Glutamatergic neuron (in vitro differentiated cells): ENCODE measurements at regions not wholly inside any gene's neighbourhood (a gene's known extent, or its start where the extent isn't known, plus 50 kb on each side); places are given as distances from the start of the nearest gene placed in this dataset.

Experiments used
- DNase-seq: peaks from one replicate; pipeline ENCODE4 v3.0.0; 2022
- H3K27ac Mint-ChIP-seq: one replicate; pipeline ENCODE4 v1.8.0; 2020; ENCODE audit warnings: mild to moderate bottlenecking, mixed read lengths, inconsistent platforms; ENCODE audit not compliant: unreplicated experiment
- H3K27me3 Mint-ChIP-seq: one replicate; pipeline ENCODE4 v1.8.0; 2020; ENCODE audit warnings: mild to moderate bottlenecking, moderate library complexity, mixed read lengths, inconsistent platforms; ENCODE audit not compliant: unreplicated experiment
- H3K36me3 Mint-ChIP-seq: one replicate; pipeline ENCODE4 v1.8.0; 2020; ENCODE audit warnings: mild to moderate bottlenecking, mixed read lengths, inconsistent platforms; ENCODE audit not compliant: unreplicated experiment
- H3K4me1 Mint-ChIP-seq: one replicate; pipeline ENCODE4 v1.8.0; 2020; ENCODE audit warnings: mild to moderate bottlenecking, low read depth, mixed read lengths, inconsistent platforms; ENCODE audit not compliant: unreplicated experiment
- H3K4me3 Mint-ChIP-seq: one replicate; pipeline ENCODE4 v1.8.0; 2020; ENCODE audit warnings: mild to moderate bottlenecking, mixed read lengths, inconsistent platforms; ENCODE audit not compliant: unreplicated experiment
- H3K9me3 Mint-ChIP-seq: one replicate; pipeline ENCODE4 v1.8.0; 2020; ENCODE audit warnings: mild to moderate bottlenecking, moderate library complexity, mixed read lengths, inconsistent platforms; ENCODE audit not compliant: unreplicated experiment
- CTCF ChIP-seq: fragments of 200-600 bp; sonication (generic); IDR thresholded peaks from one replicate; pipeline ENCODE4 v1.5.0; 2021; ENCODE audit not compliant: partially characterized antibody, unreplicated experiment

- Mint-ChIP-seq H3K9me3 (no peaks in the 10 kb centered on the region), H3K27me3 (no peaks in the 10 kb centered on the region), H3K4me1 (no peaks in the 10 kb centered on the region), H3K36me3 (no peaks in the 10 kb centered on the region), H3K27ac (no peak overlapping the region), H3K4me3 (no peak overlapping the region)
- TF ChIP-seq CTCF: no peak
- no peak for DNase-seq
Observed at GRCh38 chr6:137795501-137795900, 71.6 kb upstream of the TNFAIP3 start.

GRCh38 chr6:137798261-137798660 is 68.8 kb upstream of the TNFAIP3 start:
- no peak overlapping the region for H3K27ac Mint-ChIP-seq
- no peaks in the 10 kb centered on the region for H3K4me1 Mint-ChIP-seq

GRCh38 chr6:137798846-137799245 is 68.2 kb upstream of the TNFAIP3 start:
- Mint-ChIP-seq H3K9me3 (no peaks in the 10 kb centered on the region), H3K36me3 (no peaks in the 10 kb centered on the region), H3K27me3 (no peaks in the 10 kb centered on the region), H3K27ac (no peak overlapping the region), H3K4me1 (no peaks in the 10 kb centered on the region), H3K4me3 (no peak overlapping the region)
- no peak for TF ChIP-seq CTCF
- DNase-seq: no peak

More at GRCh38 chr6:137798261-137798660, 68.8 kb upstream of the TNFAIP3 start:
- Mint-ChIP-seq H3K9me3 (no peaks in the 10 kb centered on the region), H3K27me3 (no peaks in the 10 kb centered on the region), H3K4me3 (no peak overlapping the region), H3K36me3 (no peaks in the 10 kb centered on the region)
- TF ChIP-seq CTCF: no peak
- DNase-seq: no peak

- TF ChIP-seq CTCF: no peak
- Mint-ChIP-seq H3K27ac (no peak overlapping the region), H3K27me3 (no peaks in the 10 kb centered on the region), H3K4me1 (no peaks in the 10 kb centered on the region), H3K36me3 (no peaks in the 10 kb centered on the region), H3K4me3 (no peak overlapping the region), H3K9me3 (no peaks in the 10 kb centered on the region)
- no peak for DNase-seq
Observed at GRCh38 chr6:137799950-137800568, 67.0 kb upstream of the TNFAIP3 start.

- no peak overlapping the region for H3K27ac Mint-ChIP-seq
- H3K4me1 Mint-ChIP-seq: no peaks in the 10 kb centered on the region
- no peak for DNase-seq
- H3K9me3 Mint-ChIP-seq: no peaks in the 10 kb centered on the region
- H3K36me3 Mint-ChIP-seq: no peaks in the 10 kb centered on the region
- no peak for TF ChIP-seq CTCF
- H3K4me3 Mint-ChIP-seq: no peak overlapping the region
- H3K27me3 Mint-ChIP-seq: no peaks in the 10 kb centered on the region
Observed at GRCh38 chr6:137800762-137801161, 66.3 kb upstream of the TNFAIP3 start.
